ENCODE measurements at regions not wholly inside any gene's neighbourhood (a gene's known extent, or its start where the extent isn't known, plus 50 kb on each side); places are given as distances from the start of the nearest gene placed in this dataset.

GRCh38 chr5:35436400-35437057 lies 181.1 kb upstream of the SPEF2 start:
- no peaks in the 10 kb centered on the region for H3K36me3 Mint-ChIP-seq (ENCODE audit: low read depth)
- H3K27ac Mint-ChIP-seq = no peak overlapping the region
- no peaks in the 10 kb centered on the region for H3K9me3 Mint-ChIP-seq
- peak; percentile 60 for DNase-seq
- no peaks in the 10 kb centered on the region for H3K4me1 Mint-ChIP-seq
- H3K4me3 Mint-ChIP-seq = no peak overlapping the region
- peaks cover 47% of the 10 kb centered on the region for H3K27me3 Mint-ChIP-seq
- intact Hi-C loops (cut with micrococcal nuclease) = no loop called here

GRCh38 chr5:35430381-35431162 lies 187.1 kb upstream of the SPEF2 start:
- DNase-seq = no peak
- intact Hi-C loops (cut with micrococcal nuclease) = no loop called here
- Mint-ChIP-seq H3K4me1 (no peaks in the 10 kb centered on the region), H3K4me3 (no peak overlapping the region), H3K27ac (no peak overlapping the region), H3K27me3 (peaks cover 22% of the 10 kb centered on the region), H3K9me3 (no peaks in the 10 kb centered on the region), H3K36me3 (ENCODE audit: low read depth) (no peaks in the 10 kb centered on the region)

GRCh38 chr5:35420200-35420599 lies 189.9 kb upstream of the PRLR start:
- Mint-ChIP-seq H3K36me3 (ENCODE audit: low read depth) (no peaks in the 10 kb centered on the region), H3K9me3 (no peaks in the 10 kb centered on the region), H3K4me1 (no peaks in the 10 kb centered on the region), H3K27me3 (peaks cover 11% of the 10 kb centered on the region), H3K4me3 (no peak overlapping the region), H3K27ac (no peak overlapping the region)
- intact Hi-C loops (cut with micrococcal nuclease) = no loop called here
- no peak for DNase-seq

GRCh38 chr5:35417040-35417439 lies 186.8 kb upstream of the PRLR start:
- H3K27ac Mint-ChIP-seq = no peak overlapping the region
- no peaks in the 10 kb centered on the region for H3K36me3 Mint-ChIP-seq (ENCODE audit: low read depth)
- no peaks in the 10 kb centered on the region for H3K9me3 Mint-ChIP-seq
- no peak for DNase-seq
- H3K27me3 Mint-ChIP-seq = peaks cover 4% of the 10 kb centered on the region
- H3K4me3 Mint-ChIP-seq = no peak overlapping the region
- no peaks in the 10 kb centered on the region for H3K4me1 Mint-ChIP-seq
- intact Hi-C loops (cut with micrococcal nuclease) = no loop called here

GRCh38 chr5:35416217-35416988 lies 186.1 kb upstream of the PRLR start:
- H3K27ac Mint-ChIP-seq = no peak overlapping the region
- H3K9me3 Mint-ChIP-seq = no peaks in the 10 kb centered on the region
- no peaks in the 10 kb centered on the region for H3K36me3 Mint-ChIP-seq (ENCODE audit: low read depth)
- H3K4me1 Mint-ChIP-seq = no peaks in the 10 kb centered on the region
- H3K27me3 Mint-ChIP-seq = peaks cover 3% of the 10 kb centered on the region
- intact Hi-C loops (cut with micrococcal nuclease) = no loop called here
- no peak for DNase-seq
- H3K4me3 Mint-ChIP-seq = no peak overlapping the region

GRCh38 chr5:35415309-35415708 lies 185.0 kb upstream of the PRLR start:
- no peak overlapping the region for H3K4me3 Mint-ChIP-seq
- H3K9me3 Mint-ChIP-seq = no peaks in the 10 kb centered on the region
- no peak overlapping the region for H3K27ac Mint-ChIP-seq
- H3K27me3 Mint-ChIP-seq = peaks cover 3% of the 10 kb centered on the region
- H3K4me1 Mint-ChIP-seq = no peaks in the 10 kb centered on the region
- intact Hi-C loops (cut with micrococcal nuclease) = no loop called here
- DNase-seq = no peak
- H3K36me3 Mint-ChIP-seq (ENCODE audit: low read depth) = no peaks in the 10 kb centered on the region

- H3K4me1 Mint-ChIP-seq = no peaks in the 10 kb centered on the region
- intact Hi-C loops (cut with micrococcal nuclease) = no loop called here
- H3K4me3 Mint-ChIP-seq = no peak overlapping the region
- H3K27me3 Mint-ChIP-seq = peaks cover 2% of the 10 kb centered on the region
- DNase-seq = no peak
- H3K9me3 Mint-ChIP-seq = no peaks in the 10 kb centered on the region
- H3K36me3 Mint-ChIP-seq (ENCODE audit: low read depth) = no peaks in the 10 kb centered on the region
- no peak overlapping the region for H3K27ac Mint-ChIP-seq
Measured at GRCh38 chr5:35409361-35409760, 179.1 kb upstream of the PRLR start.

- H3K4me3 Mint-ChIP-seq = no peak overlapping the region
- DNase-seq = no peak
- no peaks in the 10 kb centered on the region for H3K9me3 Mint-ChIP-seq
- intact Hi-C loops (cut with micrococcal nuclease) = no loop called here
- H3K36me3 Mint-ChIP-seq (ENCODE audit: low read depth) = no peaks in the 10 kb centered on the region
- H3K4me1 Mint-ChIP-seq = no peaks in the 10 kb centered on the region
- H3K27ac Mint-ChIP-seq = no peak overlapping the region
- peaks cover 2% of the 10 kb centered on the region for H3K27me3 Mint-ChIP-seq
Measured at GRCh38 chr5:35408146-35408545, 177.9 kb upstream of the PRLR start.

GRCh38 chr5:35407697-35408096 lies 177.4 kb upstream of the PRLR start:
- H3K4me3 Mint-ChIP-seq = no peak overlapping the region
- H3K4me1 Mint-ChIP-seq = no peaks in the 10 kb centered on the region
- intact Hi-C loops (cut with micrococcal nuclease) = no loop called here
- no peaks in the 10 kb centered on the region for H3K9me3 Mint-ChIP-seq
- H3K36me3 Mint-ChIP-seq (ENCODE audit: low read depth) = no peaks in the 10 kb centered on the region
- H3K27me3 Mint-ChIP-seq = peaks cover 2% of the 10 kb centered on the region
- DNase-seq = no peak
- no peak overlapping the region for H3K27ac Mint-ChIP-seq

- no peaks in the 10 kb centered on the region for H3K36me3 Mint-ChIP-seq (ENCODE audit: low read depth)
- H3K9me3 Mint-ChIP-seq = no peaks in the 10 kb centered on the region
- H3K27ac Mint-ChIP-seq = no peak overlapping the region
- intact Hi-C loops (cut with micrococcal nuclease) = no loop called here
- no peaks in the 10 kb centered on the region for H3K4me1 Mint-ChIP-seq
- no peak for DNase-seq
- H3K4me3 Mint-ChIP-seq = no peak overlapping the region
- H3K27me3 Mint-ChIP-seq = peaks cover 2% of the 10 kb centered on the region
Measured at GRCh38 chr5:35405938-35406337, 175.7 kb upstream of the PRLR start.

- Mint-ChIP-seq H3K4me1 (no peaks in the 10 kb centered on the region), H3K9me3 (no peaks in the 10 kb centered on the region), H3K27me3 (peaks cover under 1% of the 10 kb centered on the region), H3K4me3 (no peak overlapping the region), H3K27ac (no peak overlapping the region), H3K36me3 (ENCODE audit: low read depth) (no peaks in the 10 kb centered on the region)
- no peak for DNase-seq
- intact Hi-C loops (cut with micrococcal nuclease) = no loop called here
Measured at GRCh38 chr5:35404701-35405100, 174.4 kb upstream of the PRLR start.

- Mint-ChIP-seq H3K27me3 (no peaks in the 10 kb centered on the region), H3K9me3 (no peaks in the 10 kb centered on the region), H3K4me1 (no peaks in the 10 kb centered on the region), H3K4me3 (no peak overlapping the region), H3K27ac (no peak overlapping the region), H3K36me3 (ENCODE audit: low read depth) (no peaks in the 10 kb centered on the region)
- intact Hi-C loops (cut with micrococcal nuclease) = no loop called here
- DNase-seq = no peak
Measured at GRCh38 chr5:35393901-35394300, 163.6 kb upstream of the PRLR start.

GRCh38 chr5:35384658-35385057 lies 154.4 kb upstream of the PRLR start:
- Mint-ChIP-seq H3K9me3 (no peaks in the 10 kb centered on the region), H3K4me1 (no peaks in the 10 kb centered on the region)
- intact Hi-C loops (cut with micrococcal nuclease) = no loop called here

GRCh38 chr5:35383041-35383440 lies 152.8 kb upstream of the PRLR start:
- intact Hi-C loops (cut with micrococcal nuclease) = no loop called here

More at GRCh38 chr5:35384658-35385057, 154.4 kb upstream of the PRLR start:
- Mint-ChIP-seq H3K4me3 (no peak overlapping the region), H3K27me3 (no peaks in the 10 kb centered on the region), H3K36me3 (ENCODE audit: low read depth) (no peaks in the 10 kb centered on the region), H3K27ac (no peak overlapping the region)
- DNase-seq = no peak

More at GRCh38 chr5:35383041-35383440, 152.8 kb upstream of the PRLR start:
- no peaks in the 10 kb centered on the region for H3K9me3 Mint-ChIP-seq
- H3K4me3 Mint-ChIP-seq = no peak overlapping the region
- no peak overlapping the region for H3K27ac Mint-ChIP-seq
- no peak for DNase-seq
- no peaks in the 10 kb centered on the region for H3K4me1 Mint-ChIP-seq
- H3K27me3 Mint-ChIP-seq = no peaks in the 10 kb centered on the region
- no peaks in the 10 kb centered on the region for H3K36me3 Mint-ChIP-seq (ENCODE audit: low read depth)
